Immature natural killer cell (primary cell): ENCODE measurements at regions not wholly inside any gene's neighbourhood (a gene's known extent, or its start where the extent isn't known, plus 50 kb on each side); places are given as distances from the start of the nearest gene placed in this dataset.
"Not testable (repeated sequence)": the region's sequence is repeated elsewhere in the genome, so short reads cannot be mapped to it uniquely, and the experiment has no call there.

Source experiments
- DNase-seq, 3 donors: peaks; one replicate each; pipeline ENCODE4 v3.0.0; 2022; ENCODE audit warnings: mixed read lengths in 1 of 3
- H3K27ac Mint-ChIP-seq, 6 donors: one replicate each; pipeline ENCODE4 v1.8.0; 2020; ENCODE audit warnings: mixed read lengths in 6 of 6, mild to moderate bottlenecking in 5 of 6, inconsistent platforms in 4 of 6, moderate library complexity in 3 of 6
- H3K27me3 Mint-ChIP-seq, 3 donors: one replicate each; pipeline ENCODE4 v1.8.0; 2020 to 2021; ENCODE audit warnings: low read depth in 3 of 3, mild to moderate bottlenecking in 3 of 3, mixed read lengths in 3 of 3, moderate library complexity in 3 of 3, inconsistent platforms in 1 of 3
- H3K36me3 Mint-ChIP-seq, 3 donors: one replicate each; pipeline ENCODE4 v1.8.0; 2020; ENCODE audit warnings: mixed read lengths in 3 of 3, inconsistent platforms in 2 of 3, mild to moderate bottlenecking in 2 of 3
- H3K4me1 Mint-ChIP-seq, 2 donors: one replicate each; pipeline ENCODE4 v1.8.0; 2020; ENCODE audit warnings: inconsistent platforms in 2 of 2, mild to moderate bottlenecking in 2 of 2, mixed read lengths in 2 of 2, moderate library complexity in 1 of 2
- H3K4me3 Mint-ChIP-seq, 5 donors: one replicate each; pipeline ENCODE4 v1.8.0; 2020; ENCODE audit warnings: mild to moderate bottlenecking in 5 of 5, mixed read lengths in 5 of 5, inconsistent platforms in 3 of 5, moderate library complexity in 3 of 5
- H3K9me3 Mint-ChIP-seq, 6 donors: one replicate each; pipeline ENCODE4 v1.8.0; 2020; ENCODE audit warnings: mild to moderate bottlenecking in 6 of 6, mixed read lengths in 6 of 6, inconsistent platforms in 4 of 6, moderate library complexity in 3 of 6

GRCh38 chr13:85575110-85575509, 224.1 kb downstream of the SLITRK6 start:
- DNase-seq, result no peak
- H3K4me3 Mint-ChIP-seq, result no peak overlapping the region

GRCh38 chr13:85567909-85568308, 231.3 kb downstream of the SLITRK6 start:
- peaks cover 3 to 14% (median 7%) of the 10 kb centered on the region in 6 donors for H3K9me3 Mint-ChIP-seq
- H3K27me3 Mint-ChIP-seq, result peaks cover 0 to 2% (median 0%) of the 10 kb centered on the region in 3 donors
- H3K4me1 Mint-ChIP-seq, result no peaks in the 10 kb centered on the region
- DNase-seq, result no peak
- no peaks in the 10 kb centered on the region for H3K36me3 Mint-ChIP-seq
- no peak overlapping the region for H3K4me3 Mint-ChIP-seq
- no peak overlapping the region for H3K27ac Mint-ChIP-seq

More at GRCh38 chr13:85575110-85575509, 224.1 kb downstream of the SLITRK6 start:
- Mint-ChIP-seq H3K27me3 (peaks cover 0 to 2% (median 1%) of the 10 kb centered on the region in 3 donors), H3K36me3 (no peaks in the 10 kb centered on the region), H3K27ac (no peak overlapping the region), H3K9me3 (peaks cover 7 to 17% (median 10%) of the 10 kb centered on the region in 6 donors), H3K4me1 (no peaks in the 10 kb centered on the region)

GRCh38 chr13:85565652-85566051, 233.6 kb downstream of the SLITRK6 start:
- H3K4me1 Mint-ChIP-seq, result no peaks in the 10 kb centered on the region
- H3K9me3 Mint-ChIP-seq, result peaks cover 6 to 24% (median 12%) of the 10 kb centered on the region in 6 donors
- DNase-seq, result no peak
- no peak overlapping the region for H3K27ac Mint-ChIP-seq
- H3K27me3 Mint-ChIP-seq, result peaks cover 0 to 2% (median 0%) of the 10 kb centered on the region in 3 donors
- H3K4me3 Mint-ChIP-seq, result no peak overlapping the region
- H3K36me3 Mint-ChIP-seq, result no peaks in the 10 kb centered on the region

GRCh38 chr13:85564598-85564997, 234.6 kb downstream of the SLITRK6 start:
- Mint-ChIP-seq H3K36me3 (peaks cover 0 to 2% (median 0%) of the 10 kb centered on the region in 3 donors), H3K27ac (no peak overlapping the region), H3K4me3 (no peak overlapping the region), H3K4me1 (no peaks in the 10 kb centered on the region), H3K9me3 (peaks cover 3 to 25% (median 11%) of the 10 kb centered on the region in 6 donors), H3K27me3 (peaks cover 0 to 2% (median 0%) of the 10 kb centered on the region in 3 donors)
- no peak for DNase-seq

- Mint-ChIP-seq H3K36me3 (peaks cover 0 to 5% (median 0%) of the 10 kb centered on the region in 3 donors), H3K4me1 (no peaks in the 10 kb centered on the region), H3K9me3 (peaks cover 2 to 30% (median 11%) of the 10 kb centered on the region in 6 donors), H3K4me3 (no peak overlapping the region), H3K27ac (no peak overlapping the region), H3K27me3 (no peaks in the 10 kb centered on the region)
- no peak for DNase-seq
Observed at GRCh38 chr13:85562282-85562681, 236.9 kb downstream of the SLITRK6 start.

GRCh38 chr13:85557691-85558467, 241.3 kb downstream of the SLITRK6 start:
- Mint-ChIP-seq H3K9me3 (peaks cover 2 to 28% (median 12%) of the 10 kb centered on the region in 6 donors), H3K36me3 (peaks cover 0 to 5% (median 0%) of the 10 kb centered on the region in 3 donors), H3K27ac (no peak overlapping the region), H3K4me3 (no peak overlapping the region), H3K27me3 (no peaks in the 10 kb centered on the region), H3K4me1 (no peaks in the 10 kb centered on the region)
- DNase-seq, result no peak

- DNase-seq, result no peak
- H3K36me3 Mint-ChIP-seq, result peaks cover 0 to 8% (median 0%) of the 10 kb centered on the region in 3 donors
- no peaks in the 10 kb centered on the region for H3K4me1 Mint-ChIP-seq
- no peak overlapping the region for H3K4me3 Mint-ChIP-seq
- H3K9me3 Mint-ChIP-seq, result peaks cover 0 to 32% (median 18%) of the 10 kb centered on the region in 6 donors
- no peak overlapping the region for H3K27ac Mint-ChIP-seq
- peaks cover 0 to 2% (median 2%) of the 10 kb centered on the region in 3 donors for H3K27me3 Mint-ChIP-seq
Observed at GRCh38 chr13:85551012-85551411, 248.2 kb downstream of the SLITRK6 start.

- Mint-ChIP-seq H3K27me3 (peaks cover 0 to 2% (median 2%) of the 10 kb centered on the region in 3 donors), H3K27ac (no peak overlapping the region), H3K36me3 (peaks cover 0 to 8% (median 0%) of the 10 kb centered on the region in 3 donors), H3K4me3 (no peak overlapping the region), H3K4me1 (no peaks in the 10 kb centered on the region), H3K9me3 (peaks cover 0 to 30% (median 15%) of the 10 kb centered on the region in 6 donors)
- no peak for DNase-seq
Observed at GRCh38 chr13:85549819-85550218, 249.4 kb downstream of the SLITRK6 start.

GRCh38 chr13:85548845-85549244, 250.4 kb downstream of the SLITRK6 start:
- H3K36me3 Mint-ChIP-seq, H3K4me1 Mint-ChIP-seq, DNase-seq, H3K4me3 Mint-ChIP-seq, H3K27ac Mint-ChIP-seq, H3K27me3 Mint-ChIP-seq: not testable (repeated sequence)
- H3K9me3 Mint-ChIP-seq, result peaks cover 0 to 30% (median 17%) of the 10 kb centered on the region in 6 donors

GRCh38 chr13:85545771-85546170, 253.4 kb downstream of the SLITRK6 start:
- Mint-ChIP-seq H3K4me3 (no peak overlapping the region), H3K9me3 (peaks cover 1 to 30% (median 17%) of the 10 kb centered on the region in 6 donors), H3K27ac (no peak overlapping the region), H3K27me3 (peaks cover 0 to 2% (median 0%) of the 10 kb centered on the region in 3 donors), H3K4me1 (peaks cover 0 to 6% of the 10 kb centered on the region in 2 donors), H3K36me3 (peaks cover 0 to 8% (median 0%) of the 10 kb centered on the region in 3 donors)
- no peak for DNase-seq

- H3K4me1 Mint-ChIP-seq, result peaks cover 0 to 6% of the 10 kb centered on the region in 2 donors
- H3K4me3 Mint-ChIP-seq, result no peak overlapping the region
- peaks cover 0 to 5% (median 0%) of the 10 kb centered on the region in 3 donors for H3K36me3 Mint-ChIP-seq
- peaks cover 1 to 25% (median 17%) of the 10 kb centered on the region in 6 donors for H3K9me3 Mint-ChIP-seq
- no peak for DNase-seq
- peaks cover 0 to 2% (median 0%) of the 10 kb centered on the region in 3 donors for H3K27me3 Mint-ChIP-seq
- no peak overlapping the region for H3K27ac Mint-ChIP-seq
Observed at GRCh38 chr13:85544756-85545155, 254.5 kb downstream of the SLITRK6 start.

GRCh38 chr13:85543144-85543543, 256.1 kb downstream of the SLITRK6 start:
- Mint-ChIP-seq H3K27ac (no peak overlapping the region), H3K9me3 (peaks cover 3 to 20% (median 9%) of the 10 kb centered on the region in 6 donors), H3K4me3 (no peak overlapping the region), H3K4me1 (peaks cover 0 to 6% of the 10 kb centered on the region in 2 donors), H3K27me3 (no peaks in the 10 kb centered on the region), H3K36me3 (peaks cover 0 to 3% (median 0%) of the 10 kb centered on the region in 3 donors)
- DNase-seq, result no peak

- no peak for DNase-seq
- no peak overlapping the region for H3K27ac Mint-ChIP-seq
- peaks cover 0 to 6% of the 10 kb centered on the region in 2 donors for H3K4me1 Mint-ChIP-seq
- peaks cover 3 to 8% (median 4%) of the 10 kb centered on the region in 6 donors for H3K9me3 Mint-ChIP-seq
- no peaks in the 10 kb centered on the region for H3K27me3 Mint-ChIP-seq
- no peaks in the 10 kb centered on the region for H3K36me3 Mint-ChIP-seq
- no peak overlapping the region for H3K4me3 Mint-ChIP-seq
Observed at GRCh38 chr13:85541476-85541875, 257.7 kb downstream of the SLITRK6 start.

GRCh38 chr13:85538957-85539356, 260.3 kb downstream of the SLITRK6 start:
- Mint-ChIP-seq H3K4me1 (peaks cover 0 to 6% of the 10 kb centered on the region in 2 donors), H3K27ac (no peak overlapping the region), H3K36me3 (no peaks in the 10 kb centered on the region), H3K27me3 (no peaks in the 10 kb centered on the region), H3K9me3 (peaks cover 1 to 11% (median 5%) of the 10 kb centered on the region in 6 donors), H3K4me3 (no peak overlapping the region)
- DNase-seq, result no peak
